ENCODE measurements at regions not wholly inside any gene's neighbourhood (a gene's known extent, or its start where the extent isn't known, plus 50 kb on each side); places are given as distances from the start of the nearest gene placed in this dataset.

GRCh38 chr22:44430716-44431115, 67.3 kb downstream of the RTL6 start:
- H3K27ac ChIP-seq = no peak overlapping the region
- WGBS, 2 donors = 89 to 90% methylated on average over 7 of the region's 7 CpGs
- TF ChIP-seq POLR2A (IDR thresholded peaks at IDR 0.05) (no peak), CTCF (IDR thresholded peaks at IDR 0.05) (no peak)
- intact Hi-C loops (cut with DNase I) = no loop called here
- no peaks in the 10 kb centered on the region for H3K4me1 ChIP-seq
- no peaks in the 10 kb centered on the region for H3K9me3 ChIP-seq
- no peaks in the 10 kb centered on the region for H3K36me3 ChIP-seq
- DNase-seq = no peak
- no peak overlapping the region for H3K4me3 ChIP-seq (replicated peaks in 1 of 3)
- no peaks in the 10 kb centered on the region for H3K27me3 ChIP-seq

GRCh38 chr22:44429941-44430587, 68.0 kb downstream of the RTL6 start:
- H3K4me1 ChIP-seq = no peaks in the 10 kb centered on the region
- TF ChIP-seq CTCF (IDR thresholded peaks at IDR 0.05) (no peak), POLR2A (IDR thresholded peaks at IDR 0.05) (no peak)
- no peaks in the 10 kb centered on the region for H3K9me3 ChIP-seq
- no peaks in the 10 kb centered on the region for H3K36me3 ChIP-seq
- DNase-seq = no peak
- H3K27me3 ChIP-seq = no peaks in the 10 kb centered on the region
- 87 to 91% methylated on average over 15 to 16 of the region's 16 CpGs for WGBS, 2 donors
- no peak overlapping the region for H3K4me3 ChIP-seq (replicated peaks in 1 of 3)
- no peak overlapping the region for H3K27ac ChIP-seq
- intact Hi-C loops (cut with DNase I) = no loop called here

- H3K4me1 ChIP-seq = no peaks in the 10 kb centered on the region
- TF ChIP-seq POLR2A (IDR thresholded peaks at IDR 0.05) = no peak
- TF ChIP-seq CTCF (IDR thresholded peaks at IDR 0.05) = no peak
- no peaks in the 10 kb centered on the region for H3K9me3 ChIP-seq
- no peak for DNase-seq
- 68 to 77% methylated on average over 13 of the region's 13 CpGs for WGBS, 2 donors
- no peaks in the 10 kb centered on the region for H3K27me3 ChIP-seq
- no peak overlapping the region for H3K4me3 ChIP-seq (replicated peaks in 1 of 3)
- intact Hi-C loops (cut with DNase I) = no loop called here
- no peaks in the 10 kb centered on the region for H3K36me3 ChIP-seq
- H3K27ac ChIP-seq = no peak overlapping the region
Measured at GRCh38 chr22:44428941-44429830, 68.8 kb downstream of the RTL6 start.

GRCh38 chr22:44427611-44428470, 70.2 kb downstream of the RTL6 start:
- 80 to 81% methylated on average over 21 of the region's 21 CpGs for WGBS, 2 donors
- Histone ChIP-seq H3K27ac (no peak overlapping the region), H3K4me1 (no peaks in the 10 kb centered on the region), H3K9me3 (no peaks in the 10 kb centered on the region), H3K4me3 (replicated peaks in 1 of 3) (no peak overlapping the region), H3K36me3 (no peaks in the 10 kb centered on the region), H3K27me3 (no peaks in the 10 kb centered on the region)
- TF ChIP-seq CTCF (IDR thresholded peaks at IDR 0.05) = no peak
- no peak for TF ChIP-seq POLR2A (IDR thresholded peaks at IDR 0.05)
- DNase-seq = no peak
- intact Hi-C loops (cut with DNase I) = no loop called here
